SK-N-SH (cell line): ENCODE measurements at regions not wholly inside any gene's neighbourhood (a gene's known extent, or its start where the extent isn't known, plus 50 kb on each side); places are given as distances from the start of the nearest gene placed in this dataset.

Experiments used
- CHD2 ChIP-seq: fragments of 150-350 bp; IDR thresholded peaks from 2 replicates; pipeline ENCODE4 v1.6.1; 2018; ENCODE audit warnings: low read length; ENCODE audit not compliant: partially characterized antibody
- EZH2phosphoT487 ChIP-seq: fragments of 200-600 bp; sonication (generic); IDR thresholded peaks from 2 replicates; pipeline ENCODE4 v1.6.1; 2017; ENCODE audit warnings: low read depth, mixed run types, mild to moderate bottlenecking, antibody characterized with exemption, moderate library complexity, borderline replicate concordance
- GABPA ChIP-seq: IDR thresholded peaks from 2 replicates; pipeline ENCODE4 v1.4.0; 2012; ENCODE audit warnings: low read depth, mild to moderate bottlenecking
- GATA2 ChIP-seq: sonication (generic); formaldehyde crosslinking; IDR thresholded peaks from 2 replicates; pipeline ENCODE4 v1.5.0; 2020; ENCODE audit warnings: mild to moderate bottlenecking, missing genetic modification reagents
- JUND ChIP-seq: IDR thresholded peaks from 2 replicates; pipeline ENCODE4 v1.4.0; 2012
- POLR2AphosphoS5 ChIP-seq: IDR thresholded peaks from 2 replicates; pipeline ENCODE4 v1.6.1; 2012; ENCODE audit warnings: low read depth, low read length
- RFX5 ChIP-seq: IDR thresholded peaks from 2 replicates; pipeline ENCODE4 v1.6.1; 2012; ENCODE audit warnings: mild to moderate bottlenecking, improper control_type of control experiment, low read length
- TAF1 ChIP-seq: IDR thresholded peaks from 2 replicates; pipeline ENCODE4 v1.6.1; 2012; ENCODE audit warnings: low read depth, mild to moderate bottlenecking, low read length, moderate library complexity, borderline replicate concordance
- TF ChIP-seq, protein P1 (sequence below): fragments of 150-350 bp; IDR thresholded peaks from 2 replicates; pipeline ENCODE4 v1.6.1; 2017; ENCODE audit warnings: antibody characterized with exemption, low read length, low read depth, borderline replicate concordance
- TF ChIP-seq, protein P2 (sequence below): fragments of 200-600 bp; sonication (generic); IDR thresholded peaks from 2 replicates; pipeline ENCODE4 v1.6.1; 2017; ENCODE audit warnings: antibody characterized with exemption, mild to moderate bottlenecking, moderate library complexity

DNA sequence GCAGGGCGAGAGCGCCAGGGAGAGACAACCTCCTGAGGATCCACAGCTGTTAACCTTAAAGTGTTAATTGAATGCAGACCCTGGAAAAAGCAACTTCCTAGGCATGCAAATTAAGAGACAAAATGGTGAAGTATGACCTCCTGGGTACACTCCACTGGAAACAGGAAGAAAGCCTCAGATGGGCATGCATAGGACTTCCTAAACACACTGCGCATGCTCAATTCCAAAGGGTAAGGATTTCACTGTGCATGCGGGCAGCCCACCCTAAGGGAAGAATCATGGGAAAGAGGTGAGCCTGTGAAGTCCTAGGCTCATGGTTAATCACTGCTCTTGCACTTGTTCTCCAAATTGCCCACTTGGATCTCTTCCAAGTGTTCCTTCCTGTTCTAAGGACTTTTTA, 80.5 kb upstream of the CAPRIN2 start:
- no peak for TF ChIP-seq GABPA
- no peak for TF ChIP-seq GATA2 (CRISPR knock-in tag)
- TF ChIP-seq JUND, result no peak
- TF ChIP-seq, protein P1, sequence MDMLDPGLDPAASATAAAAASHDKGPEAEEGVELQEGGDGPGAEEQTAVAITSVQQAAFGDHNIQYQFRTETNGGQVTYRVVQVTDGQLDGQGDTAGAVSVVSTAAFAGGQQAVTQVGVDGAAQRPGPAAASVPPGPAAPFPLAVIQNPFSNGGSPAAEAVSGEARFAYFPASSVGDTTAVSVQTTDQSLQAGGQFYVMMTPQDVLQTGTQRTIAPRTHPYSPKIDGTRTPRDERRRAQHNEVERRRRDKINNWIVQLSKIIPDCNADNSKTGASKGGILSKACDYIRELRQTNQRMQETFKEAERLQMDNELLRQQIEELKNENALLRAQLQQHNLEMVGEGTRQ, result no peak
- TF ChIP-seq, protein P2, sequence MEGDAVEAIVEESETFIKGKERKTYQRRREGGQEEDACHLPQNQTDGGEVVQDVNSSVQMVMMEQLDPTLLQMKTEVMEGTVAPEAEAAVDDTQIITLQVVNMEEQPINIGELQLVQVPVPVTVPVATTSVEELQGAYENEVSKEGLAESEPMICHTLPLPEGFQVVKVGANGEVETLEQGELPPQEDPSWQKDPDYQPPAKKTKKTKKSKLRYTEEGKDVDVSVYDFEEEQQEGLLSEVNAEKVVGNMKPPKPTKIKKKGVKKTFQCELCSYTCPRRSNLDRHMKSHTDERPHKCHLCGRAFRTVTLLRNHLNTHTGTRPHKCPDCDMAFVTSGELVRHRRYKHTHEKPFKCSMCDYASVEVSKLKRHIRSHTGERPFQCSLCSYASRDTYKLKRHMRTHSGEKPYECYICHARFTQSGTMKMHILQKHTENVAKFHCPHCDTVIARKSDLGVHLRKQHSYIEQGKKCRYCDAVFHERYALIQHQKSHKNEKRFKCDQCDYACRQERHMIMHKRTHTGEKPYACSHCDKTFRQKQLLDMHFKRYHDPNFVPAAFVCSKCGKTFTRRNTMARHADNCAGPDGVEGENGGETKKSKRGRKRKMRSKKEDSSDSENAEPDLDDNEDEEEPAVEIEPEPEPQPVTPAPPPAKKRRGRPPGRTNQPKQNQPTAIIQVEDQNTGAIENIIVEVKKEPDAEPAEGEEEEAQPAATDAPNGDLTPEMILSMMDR, result no peak
- no peak for TF ChIP-seq POLR2AphosphoS5
- no peak for TF ChIP-seq CHD2
- TF ChIP-seq RFX5, result no peak
- TF ChIP-seq EZH2phosphoT487, result no peak
- no peak for TF ChIP-seq TAF1
